Left renal pelvis (tissue), 4 donors: ENCODE measurements at regions not wholly inside any gene's neighbourhood (a gene's known extent, or its start where the extent isn't known, plus 50 kb on each side); places are given as distances from the start of the nearest gene placed in this dataset.
"Not testable (repeated sequence)": the region's sequence is repeated elsewhere in the genome, so short reads cannot be mapped to it uniquely, and the experiment has no call there.

Source experiments
- DNase-seq, 4 donors: peaks; one replicate each; pipeline ENCODE4 v3.0.0-alpha.2; 2013; ENCODE audit warnings: low read depth in 4 of 4, low spot score in 3 of 4

DNA sequence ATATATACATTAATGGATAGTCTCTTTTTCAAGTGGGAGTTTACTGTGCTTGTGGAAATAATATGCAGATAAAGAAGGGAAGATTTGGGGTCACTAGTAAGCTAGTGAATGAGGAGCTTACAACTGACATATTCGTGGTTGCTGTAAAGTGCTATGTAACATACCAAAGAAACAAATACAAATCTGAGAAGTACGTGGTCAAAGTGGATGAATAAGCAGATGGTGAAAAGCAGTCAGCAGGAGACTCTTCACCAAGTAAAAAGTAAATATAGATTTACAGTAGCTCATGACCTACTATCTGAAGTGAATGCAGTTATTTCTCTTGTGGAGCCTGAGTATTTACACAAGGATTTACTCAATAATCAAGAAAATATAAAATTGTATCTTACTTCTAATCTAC, 136.6 kb upstream of the ELAC2 start:
- DNase-seq: no peak

DNA sequence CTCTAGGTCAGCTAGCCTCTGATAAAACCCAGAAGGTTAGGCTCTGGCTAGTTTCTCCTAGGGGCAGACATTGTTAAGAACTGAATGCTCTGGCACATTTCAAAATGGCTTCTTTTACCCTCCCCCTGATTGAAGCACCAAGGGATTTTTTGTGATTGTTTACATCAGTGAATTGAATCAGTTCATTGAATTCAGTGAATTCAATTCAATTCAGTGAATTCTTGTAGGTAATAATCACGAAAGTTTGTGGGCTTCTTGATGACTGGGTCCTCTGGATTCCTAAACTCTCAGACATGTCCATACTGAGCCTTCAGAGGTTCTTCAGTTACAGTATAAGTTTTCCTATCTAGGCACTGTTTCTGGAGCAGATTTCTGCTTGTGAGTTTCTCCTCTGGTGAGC, 135.2 kb upstream of the ELAC2 start:
- no peak for DNase-seq

- no peak for DNase-seq
Measured at GRCh38 chr17:13152501-13152900, 134.7 kb upstream of the ELAC2 start.

- not testable (repeated sequence) for DNase-seq
Measured at GRCh38 chr17:13150738-13151137, 132.9 kb upstream of the ELAC2 start.

GRCh38 chr17:13143001-13143400, 125.2 kb upstream of the ELAC2 start:
- DNase-seq: no peak

GRCh38 chr17:13140750-13141149, 122.9 kb upstream of the ELAC2 start:
- no peak for DNase-seq

DNA sequence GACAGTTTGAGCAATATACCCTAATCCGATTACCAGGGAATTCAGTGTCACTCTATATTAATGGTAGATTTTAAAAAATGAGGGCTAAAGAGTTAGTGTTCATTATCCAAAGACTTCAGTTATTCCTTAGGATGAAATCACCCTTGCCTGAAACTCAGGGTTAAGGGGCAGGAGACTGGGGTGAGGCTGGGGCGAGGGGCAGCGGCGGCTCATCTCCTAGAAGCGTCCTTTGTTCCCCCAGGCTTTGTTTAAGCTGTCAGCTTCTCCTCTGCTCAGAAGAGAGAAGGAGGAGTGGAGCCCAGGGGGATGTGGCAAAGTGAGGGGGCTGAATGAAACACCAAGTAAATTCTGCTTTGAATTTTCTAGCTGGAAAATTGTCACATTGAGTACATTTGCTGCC, 117.7 kb upstream of the ELAC2 start:
- no peak for DNase-seq

DNA sequence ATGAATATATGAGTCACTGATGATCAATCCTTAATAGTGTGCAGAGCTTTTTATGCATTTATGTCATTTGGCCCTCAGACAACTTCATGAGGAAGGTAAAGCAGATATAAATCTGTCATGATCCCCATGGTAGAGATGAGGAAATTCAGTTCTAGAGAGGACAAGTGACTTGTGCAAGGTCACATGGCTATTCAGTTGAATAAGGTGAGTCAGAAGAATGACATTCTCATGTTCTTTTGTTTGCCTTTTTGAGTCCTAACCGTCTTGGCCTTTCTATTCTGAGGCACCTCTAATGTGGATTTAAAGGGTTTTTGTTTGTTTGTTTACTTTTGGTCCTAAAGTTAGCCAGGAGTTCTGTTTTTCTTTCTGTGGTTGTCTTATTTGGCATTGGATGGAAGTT, 116.2 kb upstream of the ELAC2 start:
- no peak for DNase-seq

DNA sequence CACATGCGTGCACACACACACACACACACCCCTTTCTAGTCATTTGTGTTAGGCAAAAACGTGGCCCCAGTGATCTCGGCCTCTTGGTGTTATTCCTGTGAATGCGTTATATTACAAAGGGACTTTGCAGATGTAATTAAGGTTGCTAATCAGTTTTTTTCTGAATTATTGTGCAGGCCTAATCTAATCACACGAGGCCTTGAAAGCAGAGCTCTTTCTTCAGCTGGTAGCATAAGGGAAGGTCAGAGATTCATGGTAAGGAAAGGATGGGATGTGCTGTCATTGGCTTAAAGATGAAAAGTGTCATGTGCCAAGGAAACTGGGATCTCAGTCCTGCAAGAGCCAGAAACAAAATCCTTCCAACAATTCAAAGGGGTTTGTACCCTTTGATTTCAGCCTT, 113.4 kb upstream of the ELAC2 start:
- DNase-seq: no peak

GRCh38 chr17:13129356-13129755, 111.5 kb upstream of the ELAC2 start:
- no peak for DNase-seq

GRCh38 chr17:13128676-13129075, 110.8 kb upstream of the ELAC2 start:
- DNase-seq: no peak

DNA sequence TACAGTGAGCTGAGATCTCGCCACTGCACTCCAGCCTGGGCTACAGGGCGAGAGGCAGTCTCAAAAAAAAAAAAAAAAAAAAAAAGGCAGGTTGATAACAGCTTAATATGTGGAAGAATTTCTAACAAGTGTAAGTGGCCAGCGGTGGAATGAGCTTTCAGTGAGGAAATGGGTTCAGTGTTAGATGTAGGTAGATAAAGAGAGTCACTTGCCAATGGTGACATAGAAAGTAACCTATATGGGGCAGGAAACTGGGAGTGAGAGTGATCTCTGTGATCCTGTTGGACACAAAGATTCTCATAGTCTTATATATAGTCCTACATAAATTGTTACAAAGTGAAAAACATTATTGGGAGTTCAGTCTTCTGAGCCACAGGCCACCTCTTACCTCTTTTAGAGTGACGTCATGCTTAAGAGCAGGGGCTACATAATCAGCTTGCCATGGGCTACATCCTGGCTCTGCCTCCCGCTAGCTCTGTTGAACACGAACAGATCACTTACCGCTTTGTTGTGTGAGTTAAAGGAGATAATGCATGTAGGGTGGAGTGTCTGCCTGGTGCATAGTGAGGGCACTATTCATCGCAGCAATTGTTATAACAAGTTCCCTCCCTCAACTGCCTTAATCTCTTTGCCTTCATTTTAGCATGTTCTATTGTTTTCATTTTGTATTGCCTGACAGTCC, 110.2 kb upstream of the ELAC2 start:
- no peak for DNase-seq

GRCh38 chr17:13120864-13121263, 103.0 kb upstream of the ELAC2 start:
- DNase-seq: no peak

DNA sequence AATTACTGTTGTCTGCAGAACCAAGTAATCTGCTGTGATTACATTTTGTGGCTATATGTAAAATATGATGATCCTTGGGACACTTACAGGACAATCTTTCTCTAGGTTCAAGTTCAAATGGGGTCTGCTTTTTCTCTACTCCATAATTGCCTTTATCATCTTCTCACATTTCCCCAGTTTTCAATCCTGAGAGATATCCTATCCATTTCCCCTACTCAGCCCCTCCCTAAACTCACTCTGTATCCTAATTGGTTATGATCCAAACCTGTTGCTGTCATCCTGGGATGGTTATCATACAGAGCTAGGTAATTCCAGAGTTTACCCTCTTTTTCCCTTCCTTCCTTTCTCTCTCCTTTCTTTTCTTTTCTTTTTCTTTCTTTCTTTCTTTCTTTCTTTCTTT, 100.5 kb upstream of the ELAC2 start:
- DNase-seq: no peak

DNA sequence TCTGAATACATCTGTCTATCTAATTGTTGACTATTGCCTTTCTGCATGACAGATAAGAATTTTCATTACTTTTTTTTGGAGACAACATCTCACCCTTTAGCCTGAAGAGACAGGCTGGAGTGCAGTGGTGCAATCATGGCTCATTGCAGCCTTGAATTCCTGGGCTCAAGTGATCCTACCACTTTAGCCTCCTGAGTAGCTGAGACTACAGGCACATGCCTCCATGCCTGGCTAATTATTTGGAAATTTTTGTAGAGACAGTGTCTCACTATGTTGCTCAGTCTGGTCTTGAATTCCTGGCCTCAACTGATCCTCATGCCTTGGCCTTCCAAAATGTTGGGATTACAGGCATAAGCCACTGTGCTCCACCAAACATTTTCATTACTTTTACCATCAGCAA, 99.8 kb upstream of the ELAC2 start:
- no peak for DNase-seq

- DNase-seq: peak in 2 of 4 donors; percentile 5 to 15
Measured at GRCh38 chr17:13114601-13115031, 96.8 kb upstream of the ELAC2 start.

- no peak for DNase-seq
Measured at GRCh38 chr17:13113821-13114525, 96.1 kb upstream of the ELAC2 start.

- DNase-seq: no peak
Measured at GRCh38 chr17:13107676-13108235, 89.9 kb upstream of the ELAC2 start.

GRCh38 chr17:13106171-13106570, 88.3 kb upstream of the ELAC2 start:
- no peak for DNase-seq

- no peak for DNase-seq
Measured at GRCh38 chr17:13104576-13104975, 86.7 kb upstream of the ELAC2 start.

GRCh38 chr17:13102477-13102876, 84.7 kb upstream of the ELAC2 start:
- no peak for DNase-seq

GRCh38 chr17:13099926-13100325, 82.1 kb upstream of the ELAC2 start:
- DNase-seq: no peak
